ENCODE measurements at regions not wholly inside any gene's neighbourhood (a gene's known extent, or its start where the extent isn't known, plus 50 kb on each side); places are given as distances from the start of the nearest gene placed in this dataset.
A peak's percentile ranks its signal among the peaks of the same experiment; 100 is the strongest.

DNA sequence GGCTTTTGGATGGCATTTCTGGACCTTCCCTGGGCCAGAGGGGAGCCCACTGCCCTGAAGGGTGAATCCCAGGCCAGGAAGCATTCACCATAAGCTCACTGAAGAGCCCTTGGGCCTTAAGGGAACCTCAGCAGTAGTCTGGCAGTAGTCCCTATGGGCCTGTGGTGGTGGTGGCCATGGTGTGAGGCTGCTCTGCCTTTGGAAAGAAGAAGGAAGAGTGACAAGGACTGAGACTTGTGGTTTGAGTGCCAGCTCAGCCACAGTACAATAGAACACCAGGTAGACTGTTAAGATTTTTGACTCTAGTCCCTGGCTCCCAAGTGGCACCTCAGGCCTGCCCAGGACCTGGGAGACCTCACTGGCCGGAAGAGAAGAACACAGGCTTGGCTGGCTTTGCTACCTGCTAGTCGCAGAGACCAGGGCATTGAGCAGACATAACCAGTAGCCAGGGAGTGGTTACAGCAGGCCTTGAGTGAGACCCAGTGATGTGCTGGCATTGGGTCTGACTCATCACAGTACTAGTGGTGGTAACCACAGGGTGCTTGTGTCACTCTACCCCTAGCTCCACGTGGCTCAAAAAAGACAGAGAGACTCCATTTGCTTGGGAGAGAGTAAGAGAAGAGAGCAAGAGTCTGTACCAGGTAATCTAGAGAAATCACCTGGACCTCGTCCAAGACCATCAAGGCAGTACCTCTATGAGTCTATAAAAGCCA lies 259.8 kb upstream of the BLID start:
- H3K27me3 ChIP-seq, result no peaks in the 10 kb centered on the region
- no peak overlapping the region for H3K4me3 ChIP-seq
- no peaks in the 10 kb centered on the region for H3K9me3 ChIP-seq
- DNase-seq, result no peak
- H3K36me3 ChIP-seq, result no peaks in the 10 kb centered on the region
- intact Hi-C loops (cut with DNase I), result no loop called here
- H3K27ac ChIP-seq, result no peak overlapping the region
- no peaks in the 10 kb centered on the region for H3K4me1 ChIP-seq (ENCODE audit: insufficient read depth)
- TF ChIP-seq EP300 (IDR thresholded peaks at IDR 0.05) (no peak), POLR2A (IDR thresholded peaks at IDR 0.05) (no peak)
- TF ChIP-seq, protein P1, sequence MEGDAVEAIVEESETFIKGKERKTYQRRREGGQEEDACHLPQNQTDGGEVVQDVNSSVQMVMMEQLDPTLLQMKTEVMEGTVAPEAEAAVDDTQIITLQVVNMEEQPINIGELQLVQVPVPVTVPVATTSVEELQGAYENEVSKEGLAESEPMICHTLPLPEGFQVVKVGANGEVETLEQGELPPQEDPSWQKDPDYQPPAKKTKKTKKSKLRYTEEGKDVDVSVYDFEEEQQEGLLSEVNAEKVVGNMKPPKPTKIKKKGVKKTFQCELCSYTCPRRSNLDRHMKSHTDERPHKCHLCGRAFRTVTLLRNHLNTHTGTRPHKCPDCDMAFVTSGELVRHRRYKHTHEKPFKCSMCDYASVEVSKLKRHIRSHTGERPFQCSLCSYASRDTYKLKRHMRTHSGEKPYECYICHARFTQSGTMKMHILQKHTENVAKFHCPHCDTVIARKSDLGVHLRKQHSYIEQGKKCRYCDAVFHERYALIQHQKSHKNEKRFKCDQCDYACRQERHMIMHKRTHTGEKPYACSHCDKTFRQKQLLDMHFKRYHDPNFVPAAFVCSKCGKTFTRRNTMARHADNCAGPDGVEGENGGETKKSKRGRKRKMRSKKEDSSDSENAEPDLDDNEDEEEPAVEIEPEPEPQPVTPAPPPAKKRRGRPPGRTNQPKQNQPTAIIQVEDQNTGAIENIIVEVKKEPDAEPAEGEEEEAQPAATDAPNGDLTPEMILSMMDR (IDR thresholded peaks at IDR 0.05), result no peak
- 83 to 91% (median 87%) methylated on average over 4 of the region's 4 CpGs for WGBS, 3 donors

DNA sequence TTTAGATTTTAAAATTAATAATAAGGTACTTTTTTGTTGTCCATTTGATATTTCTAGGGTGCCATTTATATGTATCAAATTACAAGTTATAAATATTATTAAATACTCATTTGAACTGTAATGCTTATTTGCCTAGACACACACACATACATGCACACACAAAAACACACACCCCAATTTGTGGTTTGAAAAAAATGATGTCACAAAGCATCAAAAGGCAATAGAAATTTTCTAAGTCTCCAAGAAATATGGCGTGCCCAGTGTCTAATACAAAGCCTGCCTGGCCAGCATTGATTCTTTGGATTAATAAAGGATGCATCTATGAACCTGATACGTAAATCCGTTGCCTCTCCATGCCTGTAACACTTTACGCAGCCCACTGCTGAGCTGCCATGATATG lies 252.8 kb upstream of the BLID start:
- Histone ChIP-seq H3K27ac (no peak overlapping the region), H3K4me3 (no peak overlapping the region), H3K27me3 (no peaks in the 10 kb centered on the region), H3K9me3 (no peaks in the 10 kb centered on the region), H3K36me3 (no peaks in the 10 kb centered on the region), H3K4me1 (ENCODE audit: insufficient read depth) (peaks cover 9% of the 10 kb centered on the region)
- no peak for DNase-seq
- 93 to 99% (median 97%) methylated on average over 4 of the region's 4 CpGs for WGBS, 3 donors
- intact Hi-C loops (cut with DNase I), result no loop called here
- TF ChIP-seq EP300 (IDR thresholded peaks at IDR 0.05) (no peak), POLR2A (IDR thresholded peaks at IDR 0.05) (no peak)
- TF ChIP-seq, protein P1 (IDR thresholded peaks at IDR 0.05), result no peak

DNA sequence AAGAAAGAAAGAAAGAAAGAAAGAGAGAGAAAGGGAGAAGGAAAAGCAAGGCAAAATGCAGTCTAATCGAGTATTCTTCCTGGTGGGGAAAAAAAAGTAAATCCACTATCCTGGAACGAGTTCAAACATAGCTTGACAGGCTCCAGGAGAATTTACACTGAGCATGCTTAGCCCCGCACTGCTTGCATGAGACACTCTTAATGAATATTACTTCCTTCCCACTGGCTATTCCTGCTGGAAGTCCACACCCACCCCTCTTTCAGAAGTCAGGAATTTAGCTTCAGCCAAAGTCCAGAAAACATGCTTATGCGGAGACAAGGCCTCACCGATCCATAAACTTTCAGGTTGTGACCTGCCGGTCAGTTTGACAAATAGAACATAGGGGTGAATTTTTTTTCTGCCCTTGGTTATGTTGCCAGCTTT lies 251.8 kb upstream of the BLID start:
- no peaks in the 10 kb centered on the region for H3K36me3 ChIP-seq
- no peak overlapping the region for H3K27ac ChIP-seq
- no peak overlapping the region for H3K4me3 ChIP-seq
- whole genome bisulfite sequencing, 3 donors, result 8 to 14% (median 13%) methylated on average over 6 of the region's 6 CpGs
- intact Hi-C loops (cut with DNase I), result no loop called here
- peak; percentile 18 to 47 (median 43) for DNase-seq
- H3K4me1 ChIP-seq (ENCODE audit: insufficient read depth), result peaks cover 9% of the 10 kb centered on the region
- TF ChIP-seq, protein P1 (IDR thresholded peaks at IDR 0.05), result no peak
- no peak for TF ChIP-seq POLR2A (IDR thresholded peaks at IDR 0.05)
- TF ChIP-seq EP300 (IDR thresholded peaks at IDR 0.05), result no peak
- no peaks in the 10 kb centered on the region for H3K27me3 ChIP-seq
- H3K9me3 ChIP-seq, result no peaks in the 10 kb centered on the region

DNA sequence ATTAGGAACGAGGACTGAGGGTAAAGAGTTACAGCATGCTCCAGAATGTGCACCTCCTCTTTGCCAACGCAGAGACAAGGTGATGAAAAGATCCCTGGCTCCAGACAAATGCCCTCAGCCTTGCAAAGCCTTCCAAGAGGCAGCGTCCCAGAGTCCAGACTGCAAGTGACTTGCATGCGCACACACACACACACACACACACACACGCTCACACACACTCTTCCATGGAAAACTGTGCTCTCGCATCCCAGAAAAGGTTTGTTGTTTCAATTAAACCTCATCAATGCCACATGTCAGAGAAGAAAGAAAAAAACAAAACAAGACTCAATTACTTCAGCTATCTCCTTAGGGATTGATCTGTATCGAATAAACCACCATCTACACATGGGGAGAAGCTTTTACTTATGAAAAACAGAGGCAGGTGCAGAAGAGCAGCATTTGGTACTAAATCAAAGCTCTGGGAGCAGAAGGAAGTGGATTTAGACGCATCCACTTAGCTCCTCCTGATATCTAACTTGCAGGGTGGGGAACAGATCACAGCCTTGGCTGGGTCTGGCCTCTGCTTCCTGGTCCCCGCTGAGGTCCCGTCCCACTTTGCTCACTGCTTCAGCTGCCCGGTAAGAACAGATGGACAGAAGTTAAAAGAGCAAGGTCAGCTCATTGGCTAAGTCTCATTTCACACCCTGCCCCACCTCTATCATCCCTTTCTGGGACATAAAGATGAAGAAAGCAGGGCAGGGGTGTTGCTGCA lies 249.8 kb upstream of the BLID start:
- intact Hi-C loops (cut with DNase I), result no loop called here
- no peak overlapping the region for H3K27ac ChIP-seq
- no peak overlapping the region for H3K4me3 ChIP-seq

More for the DNA sequence above, 249.8 kb upstream of the BLID start:
- WGBS, 3 donors, result 36 to 48% (median 46%) methylated on average over 11 of the region's 11 CpGs
- peak in 2 of 5 donors; percentile 28 to 46 for DNase-seq
- TF ChIP-seq, protein P1 (IDR thresholded peaks at IDR 0.05), result no peak
- TF ChIP-seq EP300 (IDR thresholded peaks at IDR 0.05) (no peak), POLR2A (IDR thresholded peaks at IDR 0.05) (no peak)
- H3K9me3 ChIP-seq, result no peaks in the 10 kb centered on the region
- no peaks in the 10 kb centered on the region for H3K36me3 ChIP-seq
- H3K27me3 ChIP-seq, result no peaks in the 10 kb centered on the region
- H3K4me1 ChIP-seq (ENCODE audit: insufficient read depth), result peaks cover 9% of the 10 kb centered on the region

All from ovary (tissue), 7 donors.